H9 (cell line): ENCODE measurements at regions not wholly inside any gene's neighbourhood (a gene's known extent, or its start where the extent isn't known, plus 50 kb on each side); places are given as distances from the start of the nearest gene placed in this dataset.

Experiments used
- DNase-seq: peaks from one replicate; pipeline ENCODE4 v3.0.0-alpha.2; 2017
- H2AFZ ChIP-seq: one replicate; pipeline ENCODE4 v1.6.1; 2013; ENCODE audit warnings: mild to moderate bottlenecking, low read length, control low read depth, moderate library complexity
- H2AK5ac ChIP-seq: 2 replicates; pipeline ENCODE4 v1.6.1; 2013; ENCODE audit warnings: low read length, control low read depth, mixed read lengths; ENCODE audit not compliant: insufficient read length
- H2BK120ac ChIP-seq: one replicate; pipeline ENCODE4 v1.6.1; 2013; ENCODE audit warnings: low read depth, mild to moderate bottlenecking, low read length, control low read depth, inconsistent platforms; ENCODE audit not compliant: poor library complexity, severe bottlenecking
- H2BK12ac ChIP-seq: 2 replicates; pipeline ENCODE4 v1.6.1; 2013; ENCODE audit warnings: low read length, control low read depth, mixed read lengths, low read depth; ENCODE audit not compliant: insufficient read length
- H2BK15ac ChIP-seq: 2 replicates; pipeline ENCODE4 v1.6.1; 2013; ENCODE audit warnings: low read depth, low read length, control low read depth
- H2BK20ac ChIP-seq: one replicate; pipeline ENCODE4 v1.6.1; 2013; ENCODE audit warnings: low read depth, mild to moderate bottlenecking, low read length, control low read depth, inconsistent platforms; ENCODE audit not compliant: poor library complexity, severe bottlenecking
- H2BK5ac ChIP-seq: 2 replicates; pipeline ENCODE4 v1.6.1; 2013; ENCODE audit warnings: low read length, control low read depth, mixed read lengths; ENCODE audit not compliant: insufficient read length
- H3K14ac ChIP-seq: 2 replicates; pipeline ENCODE4 v1.6.1; 2013; ENCODE audit warnings: low read length, control low read depth; ENCODE audit not compliant: insufficient read depth
- H3K18ac ChIP-seq: 2 replicates; pipeline ENCODE4 v1.6.1; 2013; ENCODE audit warnings: low read depth, mild to moderate bottlenecking, mixed read lengths, low read length, control low read depth; ENCODE audit not compliant: insufficient read length
- H3K23ac ChIP-seq: 2 replicates; pipeline ENCODE4 v1.6.1; 2013; ENCODE audit warnings: low read length, control low read depth, mixed read lengths, low read depth; ENCODE audit not compliant: insufficient read length
- H3K23me2 ChIP-seq: 2 replicates; pipeline ENCODE4 v1.6.1; 2013; ENCODE audit warnings: low read depth, mild to moderate bottlenecking, mixed read lengths, low read length, control low read depth; ENCODE audit not compliant: insufficient read length, poor library complexity, severe bottlenecking
- H3K27ac ChIP-seq: 2 replicates; pipeline ENCODE4 v1.5.1; 2013; ENCODE audit warnings: low read length, control low read depth, mixed read lengths, low read depth; ENCODE audit not compliant: insufficient read length
- H3K27me3 ChIP-seq: 2 replicates; pipeline ENCODE4 v1.6.1; 2013; ENCODE audit warnings: low read length, control low read depth, inconsistent platforms; ENCODE audit not compliant: insufficient read depth
- H3K4ac ChIP-seq: 2 replicates; pipeline ENCODE4 v1.6.1; 2013; ENCODE audit warnings: low read depth, mild to moderate bottlenecking, control low read depth, inconsistent platforms, low read length, moderate library complexity
- H3K4me1 ChIP-seq: 2 replicates; pipeline ENCODE4 v1.6.1; 2013; ENCODE audit warnings: low read length, control low read depth, inconsistent platforms; ENCODE audit not compliant: insufficient read depth
- H3K4me2 ChIP-seq: 2 replicates; pipeline ENCODE4 v1.6.1; 2013; ENCODE audit warnings: low read length, control low read depth, mixed read lengths; ENCODE audit not compliant: insufficient read length, insufficient read depth
- H3K56ac ChIP-seq: 2 replicates; pipeline ENCODE4 v1.6.1; 2013; ENCODE audit warnings: low read depth, mild to moderate bottlenecking, mixed read lengths, low read length, control low read depth; ENCODE audit not compliant: insufficient read length
- H3K79me1 ChIP-seq: 2 replicates; pipeline ENCODE4 v1.6.1; 2013; ENCODE audit warnings: low read depth, mild to moderate bottlenecking, moderate library complexity, low read length, control low read depth, inconsistent platforms; ENCODE audit not compliant: insufficient read depth, poor library complexity, severe bottlenecking
- H3K79me2 ChIP-seq: 2 replicates; pipeline ENCODE4 v1.6.1; 2013; ENCODE audit warnings: low read length, control low read depth, inconsistent platforms; ENCODE audit not compliant: insufficient read depth
- H3K9ac ChIP-seq: 2 replicates; pipeline ENCODE4 v1.6.1; 2013; ENCODE audit warnings: low read length, control low read depth, mixed read lengths; ENCODE audit not compliant: insufficient read length; ENCODE audit errors: extremely low read depth
- H3K9me3 ChIP-seq: one replicate; pipeline ENCODE4 v1.6.1; 2013; ENCODE audit warnings: low read depth, low read length, inconsistent platforms; ENCODE audit not compliant: control insufficient read depth
- H3T11ph ChIP-seq: one replicate; pipeline ENCODE4 v1.6.1; 2013; ENCODE audit warnings: mild to moderate bottlenecking, low read length, control low read depth, inconsistent platforms
- H4K20me1 ChIP-seq: one replicate; pipeline ENCODE4 v1.6.1; 2013; ENCODE audit not compliant: control insufficient read depth, insufficient read length, insufficient read depth
- H4K5ac ChIP-seq: 2 replicates; pipeline ENCODE4 v1.6.1; 2013; ENCODE audit warnings: low read depth, mild to moderate bottlenecking, mixed read lengths, low read length, control low read depth; ENCODE audit not compliant: insufficient read length
- H4K8ac ChIP-seq: replicated peaks from 2 replicates; pipeline ENCODE4 v1.6.1; 2013; ENCODE audit warnings: low read length, control low read depth, mixed read lengths, low read depth; ENCODE audit not compliant: insufficient read length
- H4K91ac ChIP-seq: 2 replicates; pipeline ENCODE4 v1.6.1; 2013; ENCODE audit warnings: low read depth, mild to moderate bottlenecking, moderate library complexity, mixed read lengths, low read length, control low read depth; ENCODE audit not compliant: insufficient read length
- H3K27ac Mint-ChIP-seq, 3 experiments: 2 replicates in 2 of 3; 3 replicates in 1 of 3; pipeline ENCODE4 v1.8.0; 2020 to 2021; ENCODE audit warnings: mixed read lengths in 3 of 3, mild to moderate bottlenecking in 1 of 3, moderate library complexity in 1 of 3
- H3K27me3 Mint-ChIP-seq: 2 replicates; pipeline ENCODE4 v1.8.0; 2021; ENCODE audit warnings: low read depth, mild to moderate bottlenecking, moderate library complexity, mixed read lengths
- H3K36me3 Mint-ChIP-seq, 3 experiments: 2 replicates in 2 of 3; 3 replicates in 1 of 3; pipeline ENCODE4 v1.8.0; 2020 to 2021; ENCODE audit warnings: low read depth in 3 of 3, mixed read lengths in 3 of 3; ENCODE audit not compliant: insufficient read depth in 1 of 3
- H3K4me1 Mint-ChIP-seq, 2 experiments: 2 replicates each; pipeline ENCODE4 v1.8.0; 2020; ENCODE audit warnings: mixed read lengths in 2 of 2
- H3K4me3 Mint-ChIP-seq, 2 experiments: 2 replicates in 1 of 2; 3 replicates in 1 of 2; pipeline ENCODE4 v1.8.0; 2020 to 2021; ENCODE audit warnings: mild to moderate bottlenecking in 2 of 2, mixed read lengths in 2 of 2, moderate library complexity in 1 of 2
- H3K9me3 Mint-ChIP-seq, 2 experiments: 2 replicates in 1 of 2; 3 replicates in 1 of 2; pipeline ENCODE4 v1.8.0; 2020; ENCODE audit warnings: mild to moderate bottlenecking in 2 of 2, mixed read lengths in 2 of 2, moderate library complexity in 1 of 2
- WGBS: extraction: QIAGEN DNeasy Blood & Tissue Kit; methylation state at CpG from one replicate; pipeline ENCODE4 v1.1.7; 2013; ENCODE audit warnings: missing lambda C conversion rate, low lambda C conversion rate, mixed read lengths; ENCODE audit not compliant: insufficient read length; ENCODE audit errors: extremely low coverage; 5-methylcytosine and 5-hydroxymethylcytosine counted together
- TF ChIP-seq, protein P1 (sequence below): fragments of 200-600 bp; sonication (generic); conservative IDR thresholded peaks from 3 replicates; pipeline ENCODE4 v1.8.0; 2021; ENCODE audit warnings: antibody characterized with exemption, mild to moderate bottlenecking

DNA sequence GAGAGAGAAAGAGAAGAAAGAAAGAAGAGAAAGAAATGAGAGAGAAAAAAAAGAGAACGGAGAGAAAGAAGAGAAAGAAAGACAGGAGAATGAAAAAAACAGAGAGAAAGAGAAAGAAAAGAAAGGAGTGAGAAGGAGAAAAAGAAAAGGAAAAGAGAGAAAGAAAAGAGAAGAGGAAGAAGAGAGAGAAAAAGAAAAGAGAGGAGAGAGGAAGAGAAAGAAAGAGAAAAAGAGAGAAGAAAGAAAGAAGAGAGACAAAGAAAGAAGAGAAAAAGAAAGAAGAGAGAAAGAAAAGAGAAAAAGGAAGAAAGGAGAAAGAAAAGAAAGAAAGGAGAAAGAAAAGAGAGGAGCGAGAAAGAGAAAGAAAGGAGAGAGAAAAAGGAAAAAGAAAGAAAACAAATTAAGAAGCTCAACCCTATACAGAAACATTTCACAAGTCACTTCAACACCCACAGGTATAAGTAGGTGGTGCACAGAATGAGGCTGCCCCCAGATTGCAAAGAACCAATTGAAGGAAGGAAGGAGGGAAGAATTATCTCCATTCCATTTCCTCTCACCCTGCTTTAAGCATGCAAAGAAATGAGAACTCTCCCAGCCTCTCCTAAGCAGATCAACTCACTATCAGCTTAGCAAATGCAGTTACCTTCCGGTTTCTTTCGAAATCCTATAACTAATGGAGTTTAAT lies 98.8 kb upstream of the CACNA1A start:
- peaks cover 15 to 17% of the 10 kb centered on the region in 2 experiments for H3K4me1 Mint-ChIP-seq
- no peak overlapping the region for H3K4me3 Mint-ChIP-seq
- Histone ChIP-seq H3K56ac (no peak overlapping the region), H3K9me3 (no peaks in the 10 kb centered on the region), H3K4me1 (no peaks in the 10 kb centered on the region; the same call in 1 of the 2 replicates), H2AK5ac (no peak overlapping the region), H2BK15ac (no peak overlapping the region), H4K5ac (no peak overlapping the region), H2BK12ac (no peak overlapping the region), H4K91ac (no peak overlapping the region), H3K9ac (no peak overlapping the region), H2BK5ac (no peak overlapping the region), H3K27ac (no peak overlapping the region), H3K4me2 (no peak overlapping the region), H3K23me2 (no peaks in the 10 kb centered on the region), H2BK120ac (no peak overlapping the region), H3K23ac (no peak overlapping the region), H3K79me1 (no peaks in the 10 kb centered on the region), H4K20me1 (no peaks in the 10 kb centered on the region), H3K27me3 (no peaks in the 10 kb centered on the region), H3K18ac (no peak overlapping the region), H3T11ph (no peak overlapping the region), H4K8ac (no peak overlapping the region), H2BK20ac (no peak overlapping the region), H3K79me2 (no peaks in the 10 kb centered on the region), H2AFZ (no peak overlapping the region), H3K14ac (no peak overlapping the region), H3K4ac (no peak overlapping the region)
- H3K36me3 Mint-ChIP-seq, result no peaks in the 10 kb centered on the region
- TF ChIP-seq, protein P1, sequence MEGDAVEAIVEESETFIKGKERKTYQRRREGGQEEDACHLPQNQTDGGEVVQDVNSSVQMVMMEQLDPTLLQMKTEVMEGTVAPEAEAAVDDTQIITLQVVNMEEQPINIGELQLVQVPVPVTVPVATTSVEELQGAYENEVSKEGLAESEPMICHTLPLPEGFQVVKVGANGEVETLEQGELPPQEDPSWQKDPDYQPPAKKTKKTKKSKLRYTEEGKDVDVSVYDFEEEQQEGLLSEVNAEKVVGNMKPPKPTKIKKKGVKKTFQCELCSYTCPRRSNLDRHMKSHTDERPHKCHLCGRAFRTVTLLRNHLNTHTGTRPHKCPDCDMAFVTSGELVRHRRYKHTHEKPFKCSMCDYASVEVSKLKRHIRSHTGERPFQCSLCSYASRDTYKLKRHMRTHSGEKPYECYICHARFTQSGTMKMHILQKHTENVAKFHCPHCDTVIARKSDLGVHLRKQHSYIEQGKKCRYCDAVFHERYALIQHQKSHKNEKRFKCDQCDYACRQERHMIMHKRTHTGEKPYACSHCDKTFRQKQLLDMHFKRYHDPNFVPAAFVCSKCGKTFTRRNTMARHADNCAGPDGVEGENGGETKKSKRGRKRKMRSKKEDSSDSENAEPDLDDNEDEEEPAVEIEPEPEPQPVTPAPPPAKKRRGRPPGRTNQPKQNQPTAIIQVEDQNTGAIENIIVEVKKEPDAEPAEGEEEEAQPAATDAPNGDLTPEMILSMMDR, result no peak
- no CpG with 5 or more reads among the region's 4 CpGs for WGBS
- peak overlapping the region in 2 of 3 experiments; percentile 23 to 34; a peak in 4 of 7 replicates for H3K27ac Mint-ChIP-seq
- no peak for DNase-seq
- peaks cover 0 to 2% of the 10 kb centered on the region in 2 experiments; a peak in 2 of 5 replicates for H3K9me3 Mint-ChIP-seq
- no peaks in the 10 kb centered on the region; the same call in 1 of the 2 replicates for H3K27me3 Mint-ChIP-seq
